ENCODE measurements at regions not wholly inside any gene's neighbourhood (a gene's known extent, or its start where the extent isn't known, plus 50 kb on each side); places are given as distances from the start of the nearest gene placed in this dataset.
A peak's percentile ranks its signal among the peaks of the same experiment; 100 is the strongest.
"Not testable (repeated sequence)": the region's sequence is repeated elsewhere in the genome, so short reads cannot be mapped to it uniquely, and the experiment has no call there.

- intact Hi-C loops (cut with DNase I; ENCODE audit: low total_unique reads) = no loop called here
- 35 to 67% (median 54%) methylated on average over 1 of the region's 1 CpG for WGBS, 5 donors
- no peak for DNase-seq
- TF ChIP-seq POLR2A (IDR thresholded peaks at IDR 0.05) = no peak
- TF ChIP-seq CTCF (IDR thresholded peaks at IDR 0.05 in 8 of 11, conservative IDR thresholded peaks at IDR 0.05 in 3 of 11) = no peak
- peak in 1 of 3 donors; percentile 8 for TF ChIP-seq POLR2AphosphoS5 (IDR thresholded peaks at IDR 0.05)
- Histone ChIP-seq H3K4me3 (no peak overlapping the region), H3K4me1 (no peaks in the 10 kb centered on the region), H3K36me3 (no peaks in the 10 kb centered on the region), H3K9me3 (no peaks in the 10 kb centered on the region), H3K27ac (peak overlapping the region in 6 of 8 donors; percentile 15 to 62 (median 35)), H3K27me3 (replicated peaks in 1 of 7) (no peaks in the 10 kb centered on the region)
These were observed 591.3 kb downstream of the ZEB2 start for GRCh38 chr2:143928613-143929012.

GRCh38 chr2:143928184-143928583 is 591.7 kb downstream of the ZEB2 start:
- TF ChIP-seq CTCF (IDR thresholded peaks at IDR 0.05 in 8 of 11, conservative IDR thresholded peaks at IDR 0.05 in 3 of 11) (no peak), POLR2AphosphoS5 (IDR thresholded peaks at IDR 0.05) (no peak), POLR2A (IDR thresholded peaks at IDR 0.05) (no peak)
- H3K4me3 ChIP-seq = no peak overlapping the region
- no peaks in the 10 kb centered on the region for H3K27me3 ChIP-seq (replicated peaks in 1 of 7)
- H3K9me3 ChIP-seq = no peaks in the 10 kb centered on the region
- H3K27ac ChIP-seq = peak overlapping the region in 7 of 8 donors; percentile 10 to 62 (median 27)
- no peak for DNase-seq
- H3K36me3 ChIP-seq = no peaks in the 10 kb centered on the region
- H3K4me1 ChIP-seq = no peaks in the 10 kb centered on the region
- intact Hi-C loops (cut with DNase I; ENCODE audit: low total_unique reads) = no loop called here
- WGBS, 5 donors = 73 to 94% (median 86%) methylated on average over 1 of the region's 1 CpG

- TF ChIP-seq POLR2A (IDR thresholded peaks at IDR 0.05) = no peak
- TF ChIP-seq CTCF (IDR thresholded peaks at IDR 0.05 in 8 of 11, conservative IDR thresholded peaks at IDR 0.05 in 3 of 11) = no peak
- no peak for TF ChIP-seq POLR2AphosphoS5 (IDR thresholded peaks at IDR 0.05)
- WGBS, 5 donors = 56 to 82% (median 70%) methylated on average over 4 of the region's 4 CpGs
- intact Hi-C loops (cut with DNase I; ENCODE audit: low total_unique reads) = no loop called here
These were observed 593.2 kb downstream of the ZEB2 start for GRCh38 chr2:143926736-143927135.

GRCh38 chr2:143922261-143922830 is 597.6 kb downstream of the ZEB2 start:
- peaks cover 0 to 29% (median 21%) of the 10 kb centered on the region in 8 donors for H3K9me3 ChIP-seq
- intact Hi-C loops (cut with DNase I; ENCODE audit: low total_unique reads); H3K27me3 ChIP-seq (replicated peaks in 1 of 7); H3K36me3 ChIP-seq; H3K4me1 ChIP-seq; H3K4me3 ChIP-seq; DNase-seq; H3K27ac ChIP-seq: not testable (repeated sequence)
- WGBS, 5 donors = 93 to 99% (median 96%) methylated on average over 7 to 31 of the region's 42 CpGs

More at GRCh38 chr2:143926736-143927135, 593.2 kb downstream of the ZEB2 start:
- no peak for DNase-seq
- Histone ChIP-seq H3K27me3 (replicated peaks in 1 of 7) (no peaks in the 10 kb centered on the region), H3K4me1 (no peaks in the 10 kb centered on the region), H3K4me3 (no peak overlapping the region), H3K9me3 (no peaks in the 10 kb centered on the region), H3K27ac (peak overlapping the region in 2 of 8 donors; percentile 7), H3K36me3 (no peaks in the 10 kb centered on the region)

Data from spleen (tissue), 11 donors.